ENCODE measurements at regions not wholly inside any gene's neighbourhood (a gene's known extent, or its start where the extent isn't known, plus 50 kb on each side); places are given as distances from the start of the nearest gene placed in this dataset.

GRCh38 chr2:71938108-71938507, 209.6 kb downstream of the CYP26B1 start:
- TF ChIP-seq, protein P1, sequence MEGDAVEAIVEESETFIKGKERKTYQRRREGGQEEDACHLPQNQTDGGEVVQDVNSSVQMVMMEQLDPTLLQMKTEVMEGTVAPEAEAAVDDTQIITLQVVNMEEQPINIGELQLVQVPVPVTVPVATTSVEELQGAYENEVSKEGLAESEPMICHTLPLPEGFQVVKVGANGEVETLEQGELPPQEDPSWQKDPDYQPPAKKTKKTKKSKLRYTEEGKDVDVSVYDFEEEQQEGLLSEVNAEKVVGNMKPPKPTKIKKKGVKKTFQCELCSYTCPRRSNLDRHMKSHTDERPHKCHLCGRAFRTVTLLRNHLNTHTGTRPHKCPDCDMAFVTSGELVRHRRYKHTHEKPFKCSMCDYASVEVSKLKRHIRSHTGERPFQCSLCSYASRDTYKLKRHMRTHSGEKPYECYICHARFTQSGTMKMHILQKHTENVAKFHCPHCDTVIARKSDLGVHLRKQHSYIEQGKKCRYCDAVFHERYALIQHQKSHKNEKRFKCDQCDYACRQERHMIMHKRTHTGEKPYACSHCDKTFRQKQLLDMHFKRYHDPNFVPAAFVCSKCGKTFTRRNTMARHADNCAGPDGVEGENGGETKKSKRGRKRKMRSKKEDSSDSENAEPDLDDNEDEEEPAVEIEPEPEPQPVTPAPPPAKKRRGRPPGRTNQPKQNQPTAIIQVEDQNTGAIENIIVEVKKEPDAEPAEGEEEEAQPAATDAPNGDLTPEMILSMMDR (IDR thresholded peaks at IDR 0.05; ENCODE audit: low read depth, low read length, missing control alignments), result no peak
- no peak for DNase-seq (ENCODE audit: low read depth)
- H3K4me3 ChIP-seq (ENCODE audit: low read depth, low read length), result no peak overlapping the region

GRCh38 chr2:71937396-71937795, 210.3 kb downstream of the CYP26B1 start:
- TF ChIP-seq, protein P1 (IDR thresholded peaks at IDR 0.05; ENCODE audit: low read depth, low read length, missing control alignments), result no peak
- no peak overlapping the region for H3K4me3 ChIP-seq (ENCODE audit: low read depth, low read length)
- DNase-seq (ENCODE audit: low read depth), result no peak

- no peak for DNase-seq (ENCODE audit: low read depth)
Measured at GRCh38 chr2:71936076-71937030, 211.3 kb downstream of the CYP26B1 start.

GRCh38 chr2:71935262-71935848, 212.3 kb downstream of the CYP26B1 start:
- no peak overlapping the region for H3K4me3 ChIP-seq (ENCODE audit: low read depth, low read length)
- TF ChIP-seq, protein P1 (IDR thresholded peaks at IDR 0.05; ENCODE audit: low read depth, low read length, missing control alignments), result no peak
- no peak for DNase-seq (ENCODE audit: low read depth)

More at GRCh38 chr2:71936076-71937030, 211.3 kb downstream of the CYP26B1 start:
- TF ChIP-seq, protein P1 (IDR thresholded peaks at IDR 0.05; ENCODE audit: low read depth, low read length, missing control alignments), result no peak
- H3K4me3 ChIP-seq (ENCODE audit: low read depth, low read length), result no peak overlapping the region

DNA sequence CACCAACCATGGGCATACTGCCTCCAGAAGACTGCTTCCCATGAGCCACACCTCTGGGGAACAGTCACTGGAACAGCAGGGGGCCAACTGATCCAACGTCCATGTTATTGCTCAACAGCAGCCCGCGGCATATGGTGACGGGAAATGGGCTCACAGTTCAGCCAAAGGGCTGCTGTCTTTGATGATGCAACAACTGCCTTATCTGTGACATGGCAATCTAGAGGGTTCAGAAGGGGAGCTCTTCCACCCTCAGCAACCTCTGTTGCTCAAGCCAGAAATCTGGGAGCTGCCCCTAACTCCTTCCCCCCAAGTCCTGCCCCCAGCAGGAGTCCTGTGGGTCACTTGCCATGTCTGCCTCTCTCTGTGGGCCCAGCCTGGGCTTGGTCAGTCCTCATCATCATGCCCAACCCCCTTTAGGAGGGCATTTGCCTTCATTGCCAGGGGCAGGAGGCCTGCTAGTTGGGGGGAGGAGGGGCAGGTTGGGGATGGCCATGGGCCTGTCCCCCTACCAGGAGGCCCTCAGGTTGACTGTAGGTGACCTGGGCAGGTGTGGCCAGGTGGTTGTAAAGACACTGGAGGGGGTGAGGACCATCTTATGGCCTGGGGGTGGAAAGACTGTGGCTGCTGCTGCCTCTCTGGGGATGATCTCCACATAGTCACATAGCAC, 212.9 kb downstream of the CYP26B1 start:
- TF ChIP-seq, protein P1 (IDR thresholded peaks at IDR 0.05; ENCODE audit: low read depth, low read length, missing control alignments), result no peak
- no peak for DNase-seq (ENCODE audit: low read depth)

DNA sequence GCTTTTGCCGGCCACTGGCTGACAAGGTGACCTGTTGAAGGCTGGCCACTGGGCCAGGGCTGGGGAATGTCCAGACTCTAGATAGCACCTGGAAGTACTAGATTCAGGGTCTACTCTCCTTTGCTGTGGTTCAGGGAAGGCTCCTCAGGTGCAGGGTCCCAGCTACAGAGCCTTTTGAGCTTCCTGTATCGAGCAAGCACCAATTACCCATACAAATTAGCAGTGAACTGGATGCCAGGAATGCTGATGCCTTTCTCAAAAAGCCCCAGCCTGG, 213.4 kb downstream of the CYP26B1 start:
- H3K4me3 ChIP-seq (ENCODE audit: low read depth, low read length), result no peak overlapping the region
- DNase-seq (ENCODE audit: low read depth), result no peak

More for the DNA sequence above, 212.9 kb downstream of the CYP26B1 start:
- H3K4me3 ChIP-seq (ENCODE audit: low read depth, low read length), result no peak overlapping the region

More for the DNA sequence above, 213.4 kb downstream of the CYP26B1 start:
- TF ChIP-seq, protein P1 (IDR thresholded peaks at IDR 0.05; ENCODE audit: low read depth, low read length, missing control alignments), result no peak
